ENCODE measurements at regions not wholly inside any gene's neighbourhood (a gene's known extent, or its start where the extent isn't known, plus 50 kb on each side); places are given as distances from the start of the nearest gene placed in this dataset.
"Not testable (repeated sequence)": the region's sequence is repeated elsewhere in the genome, so short reads cannot be mapped to it uniquely, and the experiment has no call there.

DNA sequence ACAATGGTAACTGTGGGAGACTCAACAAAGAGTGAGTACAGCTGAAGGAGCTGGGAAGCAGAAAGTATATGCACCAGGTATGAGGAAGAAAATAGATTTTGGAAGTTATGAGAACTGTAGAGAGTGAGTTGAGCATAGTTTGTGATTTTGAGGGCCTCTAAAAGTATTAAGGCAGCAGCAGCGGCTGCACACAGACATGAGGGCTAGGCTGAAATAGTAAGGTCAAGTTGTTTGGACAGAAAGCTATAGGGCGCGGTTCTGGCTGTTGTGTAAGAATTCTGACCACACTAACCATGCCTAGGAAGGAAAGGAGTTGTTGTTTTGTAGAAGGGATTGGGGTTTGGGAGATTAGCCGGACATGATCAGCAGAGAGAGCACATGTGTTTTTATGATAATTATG is 154.1 kb upstream of the SNX2 start:
- H3K9me3 ChIP-seq (ENCODE audit: low read length); H4K20me1 ChIP-seq (ENCODE audit: insufficient read depth, low read depth, low read length): not testable (repeated sequence)

DNA sequence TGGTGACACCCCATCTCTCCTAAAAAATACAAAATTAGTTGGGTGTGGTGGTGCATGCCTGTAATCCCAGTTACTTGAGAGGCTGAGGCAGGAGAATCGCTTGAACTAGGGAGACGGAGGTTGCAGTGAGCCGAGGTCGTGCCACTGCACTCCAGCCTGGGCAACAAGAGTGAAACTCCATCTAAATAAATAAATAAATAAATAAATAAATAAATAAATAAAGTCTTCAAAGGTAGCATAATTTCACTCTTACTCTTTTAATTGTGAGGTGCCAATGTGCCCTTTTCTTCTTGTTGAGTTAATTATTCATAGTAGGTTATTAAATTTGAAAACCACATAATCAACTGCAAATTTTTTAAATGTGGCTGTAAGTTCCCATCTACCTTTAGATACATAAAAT is 146.2 kb upstream of the SNX2 start:
- H3K4me3 ChIP-seq (ENCODE audit: low read length); H3K9me3 ChIP-seq (ENCODE audit: low read length); H3K9ac ChIP-seq (ENCODE audit: low read length); H3K9me2 ChIP-seq (replicated peaks; ENCODE audit: insufficient read depth, low read length); DNase-seq; H3K27ac ChIP-seq (ENCODE audit: low read length); H3K4me2 ChIP-seq (ENCODE audit: low read depth, low read length, poor library complexity, severe bottlenecking); H3K4me1 ChIP-seq (ENCODE audit: low read length); H3K27me3 ChIP-seq (ENCODE audit: low read length); H2AFZ ChIP-seq (ENCODE audit: low read length); H4K20me1 ChIP-seq (ENCODE audit: insufficient read depth, low read depth, low read length); H3K36me3 ChIP-seq (ENCODE audit: insufficient read depth, low read length); H3K79me2 ChIP-seq (ENCODE audit: low read length): not testable (repeated sequence)

More for the DNA sequence above, 154.1 kb upstream of the SNX2 start:
- not testable (repeated sequence) for H3K27ac ChIP-seq (ENCODE audit: low read length); H2AFZ ChIP-seq (ENCODE audit: low read length); H3K79me2 ChIP-seq (ENCODE audit: low read length); H3K27me3 ChIP-seq (ENCODE audit: low read length); H3K9me2 ChIP-seq (replicated peaks; ENCODE audit: insufficient read depth, low read length); H3K4me3 ChIP-seq (ENCODE audit: low read length); H3K4me1 ChIP-seq (ENCODE audit: low read length); DNase-seq; H3K36me3 ChIP-seq (ENCODE audit: insufficient read depth, low read length); H3K4me2 ChIP-seq (ENCODE audit: low read depth, low read length, poor library complexity, severe bottlenecking); H3K9ac ChIP-seq (ENCODE audit: low read length)

DNA sequence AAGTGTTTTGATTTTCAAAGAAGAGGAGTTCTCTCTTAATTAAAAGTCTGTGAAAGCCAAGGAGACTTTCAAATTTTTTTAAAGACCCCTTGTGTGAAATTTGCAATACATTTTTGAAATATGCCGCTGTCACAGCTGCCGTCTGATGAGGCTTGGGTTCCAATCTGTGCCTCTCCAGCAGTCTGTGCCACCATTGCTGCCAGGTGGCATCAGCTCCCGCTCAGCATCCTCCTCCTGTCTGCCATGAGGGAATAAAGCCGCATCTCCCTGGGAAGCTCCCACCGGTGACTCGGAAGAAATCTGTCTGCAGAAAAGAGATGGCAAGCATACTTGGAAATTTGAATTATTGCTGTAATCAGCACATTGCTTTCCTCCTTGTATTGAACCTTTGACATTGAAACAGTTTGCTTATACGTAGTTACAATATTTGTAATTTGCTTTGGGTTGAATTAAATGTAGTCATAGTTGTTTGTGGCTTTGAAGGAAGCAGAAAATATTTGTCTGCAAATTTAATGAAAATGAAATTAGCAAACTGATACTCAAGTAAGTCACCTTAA is 145.7 kb upstream of the SNX2 start:
- H3K79me2 ChIP-seq (ENCODE audit: low read length), result no peaks in the 10 kb centered on the region

DNA sequence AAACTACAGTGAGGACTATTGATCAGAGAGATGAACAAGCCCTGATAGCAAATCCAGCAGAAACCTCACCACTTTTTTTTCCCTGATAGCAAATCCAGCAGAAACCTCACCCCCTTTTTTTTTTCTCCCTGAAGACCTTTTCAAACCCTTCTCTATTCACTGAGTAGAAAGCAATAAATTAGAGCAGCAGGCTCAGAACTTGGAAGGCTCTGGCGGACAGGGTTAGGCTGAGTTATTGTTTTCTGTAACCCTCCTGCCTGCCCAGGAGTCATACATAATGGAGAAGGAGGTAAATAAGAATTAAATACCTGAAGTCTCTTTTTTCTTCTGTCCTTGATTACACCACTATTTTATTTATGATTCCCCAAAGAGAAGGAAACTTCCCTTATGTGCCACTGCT is 136.3 kb upstream of the SNX2 start:
- Histone ChIP-seq H3K4me3 (ENCODE audit: low read length) (no peak overlapping the region), H3K27ac (ENCODE audit: low read length) (no peak overlapping the region), H3K4me2 (ENCODE audit: low read depth, low read length, poor library complexity, severe bottlenecking) (no peak overlapping the region), H3K9me2 (replicated peaks; ENCODE audit: insufficient read depth, low read length) (no peaks in the 10 kb centered on the region), H2AFZ (ENCODE audit: low read length) (no peak overlapping the region), H3K4me1 (ENCODE audit: low read length) (no peaks in the 10 kb centered on the region), H4K20me1 (ENCODE audit: insufficient read depth, low read depth, low read length) (no peaks in the 10 kb centered on the region), H3K36me3 (ENCODE audit: insufficient read depth, low read length) (no peaks in the 10 kb centered on the region), H3K9me3 (ENCODE audit: low read length) (no peaks in the 10 kb centered on the region), H3K9ac (ENCODE audit: low read length) (no peak overlapping the region), H3K27me3 (ENCODE audit: low read length) (no peaks in the 10 kb centered on the region), H3K79me2 (ENCODE audit: low read length) (no peaks in the 10 kb centered on the region)
- no peak for DNase-seq

More for the DNA sequence above, 145.7 kb upstream of the SNX2 start:
- Histone ChIP-seq H3K36me3 (ENCODE audit: insufficient read depth, low read length) (no peaks in the 10 kb centered on the region), H4K20me1 (ENCODE audit: insufficient read depth, low read depth, low read length) (no peaks in the 10 kb centered on the region), H3K27me3 (ENCODE audit: low read length) (no peaks in the 10 kb centered on the region), H3K4me1 (ENCODE audit: low read length) (no peaks in the 10 kb centered on the region), H3K27ac (ENCODE audit: low read length) (no peak overlapping the region), H3K9me3 (ENCODE audit: low read length) (no peaks in the 10 kb centered on the region), H2AFZ (ENCODE audit: low read length) (no peak overlapping the region), H3K9ac (ENCODE audit: low read length) (no peak overlapping the region), H3K9me2 (replicated peaks; ENCODE audit: insufficient read depth, low read length) (no peaks in the 10 kb centered on the region), H3K4me3 (ENCODE audit: low read length) (no peak overlapping the region), H3K4me2 (ENCODE audit: low read depth, low read length, poor library complexity, severe bottlenecking) (no peak overlapping the region)
- DNase-seq, result no peak

DNA sequence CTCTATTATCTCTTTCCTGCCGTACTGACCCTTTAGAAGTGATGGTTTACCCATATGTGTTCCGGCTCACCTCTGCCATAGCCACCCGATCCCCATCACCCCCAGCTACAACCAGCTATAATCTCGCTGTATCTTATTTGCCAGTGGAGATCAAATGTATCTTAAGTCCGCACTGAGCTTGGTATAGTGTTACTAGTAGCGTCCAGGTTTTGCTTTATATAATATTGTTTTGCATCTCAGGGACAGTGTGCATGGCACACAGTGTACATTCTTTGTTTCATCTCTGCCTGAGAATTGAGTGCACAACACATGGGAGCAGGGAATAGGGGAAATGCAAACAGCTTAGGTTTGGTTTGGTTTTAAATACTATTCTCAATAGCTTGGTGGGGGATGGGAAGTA is 135.8 kb upstream of the SNX2 start:
- no peak overlapping the region for H2AFZ ChIP-seq (ENCODE audit: low read length)
- no peak overlapping the region for H3K4me3 ChIP-seq (ENCODE audit: low read length)
- H3K27me3 ChIP-seq (ENCODE audit: low read length), result no peaks in the 10 kb centered on the region
- H3K36me3 ChIP-seq (ENCODE audit: insufficient read depth, low read length), result no peaks in the 10 kb centered on the region
- no peaks in the 10 kb centered on the region for H4K20me1 ChIP-seq (ENCODE audit: insufficient read depth, low read depth, low read length)
- no peaks in the 10 kb centered on the region for H3K79me2 ChIP-seq (ENCODE audit: low read length)
- H3K4me2 ChIP-seq (ENCODE audit: low read depth, low read length, poor library complexity, severe bottlenecking), result no peak overlapping the region
- H3K27ac ChIP-seq (ENCODE audit: low read length), result no peak overlapping the region
- no peaks in the 10 kb centered on the region for H3K4me1 ChIP-seq (ENCODE audit: low read length)
- no peaks in the 10 kb centered on the region for H3K9me3 ChIP-seq (ENCODE audit: low read length)
- DNase-seq, result no peak
- H3K9me2 ChIP-seq (replicated peaks; ENCODE audit: insufficient read depth, low read length), result no peaks in the 10 kb centered on the region
- H3K9ac ChIP-seq (ENCODE audit: low read length), result no peak overlapping the region

DNA sequence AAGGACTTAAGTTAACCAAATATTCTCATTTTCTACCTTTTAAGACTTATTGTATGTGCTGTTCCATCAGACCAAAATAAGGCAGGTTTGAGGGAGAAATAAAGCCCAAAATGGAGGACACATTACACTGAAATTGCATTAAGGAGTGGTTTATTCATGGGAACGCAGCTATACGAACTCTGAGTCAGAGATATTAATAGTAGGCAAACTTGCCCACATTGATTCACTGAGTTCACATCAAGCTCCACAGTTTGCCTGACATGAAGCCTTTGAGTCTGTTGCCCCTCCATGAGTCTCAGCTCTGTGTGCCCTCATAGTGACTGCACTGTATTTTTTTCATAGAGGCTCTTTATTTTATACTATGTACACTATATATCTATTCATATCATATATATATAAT is 135.0 kb upstream of the SNX2 start:
- H3K9me3 ChIP-seq (ENCODE audit: low read length), result no peaks in the 10 kb centered on the region
- H3K36me3 ChIP-seq (ENCODE audit: insufficient read depth, low read length), result no peaks in the 10 kb centered on the region
- no peak overlapping the region for H3K27ac ChIP-seq (ENCODE audit: low read length)
- H3K9ac ChIP-seq (ENCODE audit: low read length), result no peak overlapping the region
- H3K9me2 ChIP-seq (replicated peaks; ENCODE audit: insufficient read depth, low read length), result no peaks in the 10 kb centered on the region
- H4K20me1 ChIP-seq (ENCODE audit: insufficient read depth, low read depth, low read length), result no peaks in the 10 kb centered on the region
- H3K27me3 ChIP-seq (ENCODE audit: low read length), result no peaks in the 10 kb centered on the region
- no peaks in the 10 kb centered on the region for H3K79me2 ChIP-seq (ENCODE audit: low read length)
- no peak overlapping the region for H2AFZ ChIP-seq (ENCODE audit: low read length)
- H3K4me1 ChIP-seq (ENCODE audit: low read length), result no peaks in the 10 kb centered on the region
- H3K4me3 ChIP-seq (ENCODE audit: low read length), result no peak overlapping the region
- H3K4me2 ChIP-seq (ENCODE audit: low read depth, low read length, poor library complexity, severe bottlenecking), result no peak overlapping the region
- DNase-seq, result no peak

DNA sequence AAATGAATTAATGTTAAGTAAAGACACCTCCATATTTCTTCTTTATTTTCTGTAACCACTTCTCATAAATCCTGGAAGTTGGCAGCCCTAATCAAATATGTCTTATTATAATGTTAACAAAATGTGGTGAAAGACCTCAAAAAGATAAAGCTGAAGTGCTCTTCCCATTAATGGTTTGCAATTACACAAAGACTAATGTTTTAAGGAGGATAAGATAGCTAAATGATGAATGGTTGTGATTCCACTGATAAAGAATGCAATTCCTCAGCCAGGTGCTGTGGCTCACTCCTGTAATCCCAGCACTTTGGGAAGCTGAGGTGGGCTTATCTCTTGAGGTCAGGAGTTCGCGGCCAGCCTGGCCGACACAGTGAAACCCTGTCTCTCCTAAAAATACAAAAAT is 125.8 kb upstream of the SNX2 start:
- H3K4me2 ChIP-seq (ENCODE audit: low read depth, low read length, poor library complexity, severe bottlenecking), result no peak overlapping the region
- no peaks in the 10 kb centered on the region for H3K79me2 ChIP-seq (ENCODE audit: low read length)
- H3K9me3 ChIP-seq (ENCODE audit: low read length), result no peaks in the 10 kb centered on the region
- no peak overlapping the region for H3K4me3 ChIP-seq (ENCODE audit: low read length)
- no peak overlapping the region for H2AFZ ChIP-seq (ENCODE audit: low read length)
- no peaks in the 10 kb centered on the region for H3K4me1 ChIP-seq (ENCODE audit: low read length)
- no peak for DNase-seq
- H3K36me3 ChIP-seq (ENCODE audit: insufficient read depth, low read length), result no peaks in the 10 kb centered on the region
- no peaks in the 10 kb centered on the region for H3K9me2 ChIP-seq (replicated peaks; ENCODE audit: insufficient read depth, low read length)
- H3K9ac ChIP-seq (ENCODE audit: low read length), result no peak overlapping the region
- H3K27me3 ChIP-seq (ENCODE audit: low read length), result no peaks in the 10 kb centered on the region
- H4K20me1 ChIP-seq (ENCODE audit: insufficient read depth, low read depth, low read length), result no peaks in the 10 kb centered on the region
- no peak overlapping the region for H3K27ac ChIP-seq (ENCODE audit: low read length)

DNA sequence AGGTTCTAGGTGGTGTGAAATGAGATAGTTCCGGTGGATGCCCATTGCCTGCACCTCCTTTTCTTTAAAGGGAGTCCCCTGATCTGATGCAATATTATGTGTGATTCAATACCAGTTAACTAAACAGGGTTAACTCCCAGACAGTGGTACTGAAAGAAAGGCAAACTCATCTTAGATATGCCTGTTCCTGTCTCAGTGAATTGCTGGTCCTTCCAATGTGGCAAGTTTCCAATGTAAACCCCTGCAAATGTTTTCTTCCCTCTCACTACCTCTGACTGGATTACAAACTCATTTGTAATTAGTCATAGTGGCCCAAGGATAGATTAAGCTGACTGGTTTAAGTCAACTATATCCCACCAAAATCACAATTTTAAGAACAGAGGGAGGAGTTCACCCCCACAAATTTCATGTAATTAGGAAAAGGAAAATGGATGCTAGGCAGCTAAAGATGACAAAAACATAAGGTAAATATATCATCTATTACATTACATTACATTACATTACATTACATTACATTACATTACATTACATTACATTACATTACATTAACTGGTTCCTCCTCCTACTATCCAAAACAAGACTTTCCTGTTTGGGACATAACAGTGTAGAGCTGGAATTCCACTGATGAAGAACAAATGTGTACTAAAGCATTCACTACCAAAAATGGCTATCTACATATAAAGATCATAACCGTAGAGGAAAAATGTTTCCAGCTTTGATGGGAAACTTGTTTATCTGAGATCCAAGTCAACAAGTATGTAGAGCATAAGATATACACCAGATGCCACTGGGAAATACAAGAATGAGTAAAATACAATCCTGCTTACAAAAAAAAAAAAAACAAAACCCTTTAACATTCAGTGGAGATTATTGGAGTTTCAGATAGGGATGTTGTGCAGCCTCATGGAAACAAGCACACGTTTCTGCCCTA is 121.5 kb upstream of the SNX2 start:
- Histone ChIP-seq H3K27me3 (ENCODE audit: low read length) (no peaks in the 10 kb centered on the region), H3K4me1 (ENCODE audit: low read length) (no peaks in the 10 kb centered on the region), H3K4me3 (ENCODE audit: low read length) (no peak overlapping the region), H3K9me2 (replicated peaks; ENCODE audit: insufficient read depth, low read length) (no peaks in the 10 kb centered on the region), H3K9ac (ENCODE audit: low read length) (no peak overlapping the region), H4K20me1 (ENCODE audit: insufficient read depth, low read depth, low read length) (no peaks in the 10 kb centered on the region), H3K27ac (ENCODE audit: low read length) (no peak overlapping the region), H3K9me3 (ENCODE audit: low read length) (no peaks in the 10 kb centered on the region), H3K79me2 (ENCODE audit: low read length) (no peaks in the 10 kb centered on the region), H3K4me2 (ENCODE audit: low read depth, low read length, poor library complexity, severe bottlenecking) (no peak overlapping the region), H3K36me3 (ENCODE audit: insufficient read depth, low read length) (no peaks in the 10 kb centered on the region), H2AFZ (ENCODE audit: low read length) (no peak overlapping the region)
- no peak for DNase-seq
